A549 (cell line): ENCODE measurements at regions not wholly inside any gene's neighbourhood (a gene's known extent, or its start where the extent isn't known, plus 50 kb on each side); places are given as distances from the start of the nearest gene placed in this dataset.

ENCODE experiments used
- CEBPB ChIP-seq, 2 experiments: fragments of >200 bp in 1 of 2; sonication (Bioruptor Twin) in 1 of 2; formaldehyde crosslinking in 1 of 2; IDR thresholded peaks; 2 replicates each; pipeline ENCODE4 v1.6.1; 2012 to 2016
- CTCF ChIP-seq: fragments of >200 bp; sonication (Bioruptor Twin); formaldehyde crosslinking; IDR thresholded peaks from 3 replicates; pipeline ENCODE4 v1.5.1; 2016
- EP300 ChIP-seq, 2 experiments: fragments of >200 bp; sonication (Bioruptor Twin); formaldehyde crosslinking; IDR thresholded peaks; 2 replicates in 1 of 2; 3 replicates in 1 of 2; pipeline ENCODE4 v1.6.1; 2016 to 2017
- KDM5A ChIP-seq: fragments of 200-600 bp; sonication (generic); IDR thresholded peaks from 2 replicates; pipeline ENCODE4 v1.6.1; 2016; ENCODE audit warnings: antibody characterized with exemption, mild to moderate bottlenecking
- PHF8 ChIP-seq: fragments of 200-600 bp; sonication (generic); IDR thresholded peaks from 2 replicates; pipeline ENCODE4 v1.6.1; 2016; ENCODE audit warnings: low read depth, mild to moderate bottlenecking, antibody characterized with exemption, moderate library complexity, borderline replicate concordance
- TF ChIP-seq, protein P1 (sequence below): fragments of 250-450 bp; sonication (Bioruptor Pico); IDR thresholded peaks from 2 replicates; pipeline ENCODE4 v1.5.0; 2021; ENCODE audit warnings: mild to moderate bottlenecking, moderate library complexity, borderline replicate concordance

DNA sequence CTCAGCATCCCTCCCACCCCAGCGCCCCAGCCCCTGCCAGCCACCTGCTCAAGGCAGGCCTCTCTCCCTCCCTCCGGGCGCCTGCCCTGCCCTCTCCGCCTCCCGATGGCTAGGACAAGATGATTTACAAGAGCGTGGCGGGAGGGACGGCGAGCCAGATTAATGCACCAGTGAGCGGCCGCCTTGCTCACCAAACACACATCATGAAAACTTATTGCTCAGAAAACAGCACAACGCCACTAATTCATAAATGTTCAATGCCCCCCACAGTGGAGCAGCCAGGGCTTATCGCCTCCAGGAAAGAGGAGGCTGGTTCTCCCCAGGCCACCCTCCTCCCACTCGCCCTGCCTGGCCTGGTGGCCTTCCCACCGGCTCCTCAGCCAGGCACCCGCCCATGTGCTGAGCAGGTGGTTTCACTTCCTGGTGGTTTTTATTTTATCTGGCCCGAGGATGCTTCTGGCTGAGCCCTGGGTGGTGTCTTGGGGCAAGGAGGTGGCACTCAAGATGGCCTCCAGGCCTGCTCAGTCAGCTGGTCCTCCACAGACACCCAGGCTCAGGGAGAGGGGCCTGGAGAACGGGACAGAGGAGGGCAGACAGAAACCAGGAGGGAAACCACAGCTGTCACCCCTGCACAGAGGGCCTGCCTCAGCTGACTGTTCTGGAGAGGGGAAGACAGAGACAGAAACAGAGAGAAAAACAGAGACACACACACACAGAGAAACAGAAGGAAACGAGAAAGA, 284.9 kb downstream of the UACA start:
- TF ChIP-seq CEBPB (IDR thresholded peaks at IDR 0.05) (no peak), CTCF (no peak), KDM5A (no peak), EP300 (IDR thresholded peaks at IDR 0.05) (no peak), PHF8 (no peak)
- TF ChIP-seq, protein P1, sequence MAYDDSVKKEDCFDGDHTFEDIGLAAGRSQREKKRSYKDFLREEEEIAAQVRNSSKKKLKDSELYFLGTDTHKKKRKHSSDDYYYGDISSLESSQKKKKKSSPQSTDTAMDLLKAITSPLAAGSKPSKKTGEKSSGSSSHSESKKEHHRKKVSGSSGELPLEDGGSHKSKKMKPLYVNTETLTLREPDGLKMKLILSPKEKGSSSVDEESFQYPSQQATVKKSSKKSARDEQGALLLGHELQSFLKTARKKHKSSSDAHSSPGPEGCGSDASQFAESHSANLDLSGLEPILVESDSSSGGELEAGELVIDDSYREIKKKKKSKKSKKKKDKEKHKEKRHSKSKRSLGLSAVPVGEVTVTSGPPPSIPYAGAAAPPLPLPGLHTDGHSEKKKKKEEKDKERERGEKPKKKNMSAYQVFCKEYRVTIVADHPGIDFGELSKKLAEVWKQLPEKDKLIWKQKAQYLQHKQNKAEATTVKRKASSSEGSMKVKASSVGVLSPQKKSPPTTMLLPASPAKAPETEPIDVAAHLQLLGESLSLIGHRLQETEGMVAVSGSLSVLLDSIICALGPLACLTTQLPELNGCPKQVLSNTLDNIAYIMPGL (CRISPR knock-in tag) = no peak
